GM21529 (cell line): ENCODE measurements at regions not wholly inside any gene's neighbourhood (a gene's known extent, or its start where the extent isn't known, plus 50 kb on each side); places are given as distances from the start of the nearest gene placed in this dataset.

ENCODE experiments used
- ATAC-seq: cut with Tn5 transposase; IDR thresholded peaks from one replicate; pipeline ENCODE4 v1.9.1; 2021; ENCODE audit not compliant: unreplicated experiment

- ATAC-seq, result no peak
Measured at GRCh38 chr2:162972383-162972782, 133.8 kb upstream of the KCNH7 start.

GRCh38 chr2:162968306-162968705 is 129.7 kb upstream of the KCNH7 start:
- ATAC-seq, result no peak

- no peak for ATAC-seq
Measured at GRCh38 chr2:162967811-162968210, 129.2 kb upstream of the KCNH7 start.

- ATAC-seq, result no peak
Measured at GRCh38 chr2:162967147-162967546, 128.6 kb upstream of the KCNH7 start.

- ATAC-seq, result no peak
Measured at GRCh38 chr2:162965191-162965590, 126.6 kb upstream of the KCNH7 start.

GRCh38 chr2:162964513-162964912 is 125.9 kb upstream of the KCNH7 start:
- ATAC-seq, result no peak

- ATAC-seq, result no peak
Measured at GRCh38 chr2:162963156-162963555, 124.6 kb upstream of the KCNH7 start.

GRCh38 chr2:162945785-162946184 is 107.2 kb upstream of the KCNH7 start:
- no peak for ATAC-seq

GRCh38 chr2:162938387-162938786 is 99.8 kb upstream of the KCNH7 start:
- ATAC-seq, result no peak

- no peak for ATAC-seq
Measured at GRCh38 chr2:162934191-162934590, 95.6 kb upstream of the KCNH7 start.

- no peak for ATAC-seq
Measured at GRCh38 chr2:162932416-162932815, 93.8 kb upstream of the KCNH7 start.

GRCh38 chr2:162929571-162929970 is 91.0 kb upstream of the KCNH7 start:
- ATAC-seq, result no peak

- ATAC-seq, result no peak
Measured at GRCh38 chr2:162928356-162928755, 89.8 kb upstream of the KCNH7 start.

GRCh38 chr2:162926907-162927306 is 88.3 kb upstream of the KCNH7 start:
- ATAC-seq, result no peak

- ATAC-seq, result no peak
Measured at GRCh38 chr2:162926501-162926900, 87.9 kb upstream of the KCNH7 start.

GRCh38 chr2:162925595-162925994 is 87.0 kb upstream of the KCNH7 start:
- no peak for ATAC-seq

GRCh38 chr2:162919111-162919510 is 80.5 kb upstream of the KCNH7 start:
- ATAC-seq, result no peak

GRCh38 chr2:162917626-162918025 is 79.1 kb upstream of the KCNH7 start:
- no peak for ATAC-seq

- ATAC-seq, result no peak
Measured at GRCh38 chr2:162916286-162916801, 77.8 kb upstream of the KCNH7 start.

- ATAC-seq, result no peak
Measured at GRCh38 chr2:162915858-162916257, 77.3 kb upstream of the KCNH7 start.

- ATAC-seq, result no peak
Measured at GRCh38 chr2:162914161-162914560, 75.6 kb upstream of the KCNH7 start.

- ATAC-seq, result no peak
Measured at GRCh38 chr2:162912787-162913186, 74.2 kb upstream of the KCNH7 start.

- ATAC-seq, result no peak
Measured at GRCh38 chr2:162908567-162908966, 70.0 kb upstream of the KCNH7 start.
